ENCODE measurements at regions not wholly inside any gene's neighbourhood (a gene's known extent, or its start where the extent isn't known, plus 50 kb on each side); places are given as distances from the start of the nearest gene placed in this dataset.
"Not testable (repeated sequence)": the region's sequence is repeated elsewhere in the genome, so short reads cannot be mapped to it uniquely, and the experiment has no call there.

DNA sequence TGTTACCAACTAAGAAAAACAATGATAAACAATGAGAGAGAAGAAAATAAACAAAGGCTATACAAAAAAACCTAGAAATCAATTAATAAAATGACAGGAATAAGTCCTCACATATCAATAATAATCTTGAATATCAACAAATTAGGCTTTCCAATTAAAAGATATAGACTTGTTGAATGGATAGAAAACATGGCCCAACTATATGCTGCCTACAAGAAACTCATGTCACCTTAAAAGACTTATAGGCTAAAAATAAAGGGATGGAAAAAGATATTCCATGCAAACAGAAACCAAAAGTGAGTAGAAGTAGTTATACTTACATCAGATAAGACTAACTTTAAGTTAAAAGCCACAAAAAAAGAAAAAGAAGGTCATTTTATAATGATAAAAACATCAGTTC lies 183.9 kb downstream of the MYRFL start:
- Histone ChIP-seq H3K27me3 (ENCODE audit: insufficient read depth, low read length) (no peaks in the 10 kb centered on the region), H3K27ac (ENCODE audit: low read length) (no peak overlapping the region), H3K4me3 (ENCODE audit: low read length) (no peak overlapping the region), H3K36me3 (ENCODE audit: insufficient read depth, low read depth, low read length) (no peaks in the 10 kb centered on the region), H3K9me3 (ENCODE audit: insufficient read depth, low read depth, low read length) (no peaks in the 10 kb centered on the region; the same call in none of the 2 replicates), H3K9ac (ENCODE audit: low read depth, low read length) (no peak overlapping the region), H3K4me1 (ENCODE audit: insufficient read depth, low read length) (no peaks in the 10 kb centered on the region)

DNA sequence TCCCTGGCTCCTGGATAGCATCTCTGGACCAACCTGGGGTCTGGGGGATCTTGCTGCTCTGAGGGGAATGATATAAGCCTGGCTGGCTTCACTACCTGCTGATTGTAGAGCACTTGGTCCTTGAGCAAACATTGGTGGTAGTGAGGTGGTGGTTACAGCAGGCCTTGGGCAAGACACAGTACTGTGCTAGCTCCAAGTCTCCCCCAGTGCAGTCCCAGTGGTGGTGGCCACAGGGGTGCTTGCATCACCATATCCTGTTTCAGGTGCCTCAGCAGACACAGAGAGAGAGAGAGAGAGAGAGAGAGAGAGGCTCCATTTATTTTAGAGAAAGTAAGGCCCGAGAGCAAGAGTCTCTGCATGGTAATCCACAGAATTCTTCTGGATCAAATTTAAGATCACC lies 186.3 kb downstream of the MYRFL start:
- Histone ChIP-seq H3K27ac (ENCODE audit: low read length) (no peak overlapping the region), H3K9ac (ENCODE audit: low read depth, low read length) (no peak overlapping the region), H3K4me3 (ENCODE audit: low read length) (no peak overlapping the region), H3K9me3 (ENCODE audit: insufficient read depth, low read depth, low read length) (no peaks in the 10 kb centered on the region; the same call in none of the 2 replicates), H3K36me3 (ENCODE audit: insufficient read depth, low read depth, low read length) (no peaks in the 10 kb centered on the region), H3K27me3 (ENCODE audit: insufficient read depth, low read length) (no peaks in the 10 kb centered on the region), H3K4me1 (ENCODE audit: insufficient read depth, low read length) (no peaks in the 10 kb centered on the region)

DNA sequence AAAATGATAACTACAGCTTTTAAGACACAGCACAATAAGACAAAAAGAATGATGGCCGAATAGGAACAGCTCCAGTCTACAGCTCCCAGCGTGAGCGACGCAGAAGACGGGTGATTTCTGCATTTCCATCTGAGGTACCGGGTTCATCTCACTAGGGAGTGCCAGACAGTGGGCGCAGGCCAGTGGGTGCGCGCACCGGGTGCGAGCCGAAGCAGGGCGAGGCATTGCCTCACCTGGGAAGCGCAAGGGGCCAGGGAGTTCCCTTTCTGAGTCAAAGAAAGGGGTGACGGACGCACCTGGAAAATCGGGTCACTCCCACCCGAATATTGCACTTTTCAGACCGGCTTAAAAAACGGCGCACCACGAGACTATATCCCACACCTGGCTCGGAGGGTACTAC lies 188.0 kb downstream of the MYRFL start:
- H3K27ac ChIP-seq (ENCODE audit: low read length); H3K9ac ChIP-seq (ENCODE audit: low read depth, low read length): not testable (repeated sequence)

DNA sequence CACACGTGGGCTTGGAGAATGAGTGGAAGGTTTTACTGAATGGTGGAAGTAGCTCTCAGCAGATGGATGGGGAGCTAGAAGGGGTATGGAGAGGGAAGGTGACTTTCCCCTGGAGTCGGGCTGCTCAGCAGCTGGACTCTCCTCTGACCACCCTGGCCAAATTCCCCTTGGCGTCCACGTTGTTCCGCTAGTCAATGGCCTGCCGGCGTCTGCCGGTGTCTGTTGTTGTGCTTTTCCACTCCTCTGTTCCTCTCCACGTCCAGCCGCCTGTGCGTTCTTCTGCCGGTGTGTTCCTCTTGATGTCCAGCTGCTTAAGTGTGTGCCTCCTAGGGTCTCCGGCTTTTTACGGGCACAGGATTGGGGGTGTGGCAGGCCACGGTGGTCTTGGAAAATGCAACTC lies 203.5 kb downstream of the MYRFL start:
- Histone ChIP-seq H3K36me3 (ENCODE audit: insufficient read depth, low read depth, low read length) (no peaks in the 10 kb centered on the region), H3K9me3 (ENCODE audit: insufficient read depth, low read depth, low read length) (no peaks in the 10 kb centered on the region), H3K27ac (ENCODE audit: low read length) (no peak overlapping the region), H3K27me3 (ENCODE audit: insufficient read depth, low read length) (no peaks in the 10 kb centered on the region), H3K4me1 (ENCODE audit: insufficient read depth, low read length) (peaks cover 7% of the 10 kb centered on the region; the same call in 1 of the 2 replicates), H3K4me3 (ENCODE audit: low read length) (no peak overlapping the region), H3K9ac (ENCODE audit: low read depth, low read length) (no peak overlapping the region)

More for the DNA sequence above, 188.0 kb downstream of the MYRFL start:
- H3K4me1 ChIP-seq (ENCODE audit: insufficient read depth, low read length); H3K27me3 ChIP-seq (ENCODE audit: insufficient read depth, low read length); H3K36me3 ChIP-seq (ENCODE audit: insufficient read depth, low read depth, low read length); H3K4me3 ChIP-seq (ENCODE audit: low read length); H3K9me3 ChIP-seq (ENCODE audit: insufficient read depth, low read depth, low read length): not testable (repeated sequence)

DNA sequence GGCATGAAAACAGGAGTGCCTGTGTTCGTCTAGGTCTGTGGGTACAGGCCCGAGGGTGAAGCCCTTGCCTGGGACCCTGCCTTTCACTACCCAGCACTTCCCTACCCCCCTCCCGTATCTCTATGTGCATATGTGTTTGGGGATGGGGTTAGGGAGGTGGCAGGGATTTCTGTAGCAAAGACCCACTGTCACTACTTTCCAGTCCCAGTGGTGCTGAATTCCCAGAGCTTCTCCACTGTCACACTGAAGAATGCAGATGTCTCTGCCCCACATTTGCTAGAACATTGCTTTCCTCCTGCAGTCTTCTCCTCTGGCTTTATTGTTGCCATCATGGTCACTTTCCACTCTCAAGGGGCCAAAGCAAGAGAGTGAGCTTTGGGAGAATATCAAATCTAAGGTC lies 203.9 kb downstream of the MYRFL start:
- H3K36me3 ChIP-seq (ENCODE audit: insufficient read depth, low read depth, low read length), result no peaks in the 10 kb centered on the region
- H3K4me1 ChIP-seq (ENCODE audit: insufficient read depth, low read length), result peaks cover 7% of the 10 kb centered on the region; the same call in 1 of the 2 replicates
- H3K27me3 ChIP-seq (ENCODE audit: insufficient read depth, low read length), result no peaks in the 10 kb centered on the region
- H3K9ac ChIP-seq (ENCODE audit: low read depth, low read length), result no peak overlapping the region
- no peak overlapping the region for H3K4me3 ChIP-seq (ENCODE audit: low read length)
- no peaks in the 10 kb centered on the region for H3K9me3 ChIP-seq (ENCODE audit: insufficient read depth, low read depth, low read length)
- H3K27ac ChIP-seq (ENCODE audit: low read length), result no peak overlapping the region

DNA sequence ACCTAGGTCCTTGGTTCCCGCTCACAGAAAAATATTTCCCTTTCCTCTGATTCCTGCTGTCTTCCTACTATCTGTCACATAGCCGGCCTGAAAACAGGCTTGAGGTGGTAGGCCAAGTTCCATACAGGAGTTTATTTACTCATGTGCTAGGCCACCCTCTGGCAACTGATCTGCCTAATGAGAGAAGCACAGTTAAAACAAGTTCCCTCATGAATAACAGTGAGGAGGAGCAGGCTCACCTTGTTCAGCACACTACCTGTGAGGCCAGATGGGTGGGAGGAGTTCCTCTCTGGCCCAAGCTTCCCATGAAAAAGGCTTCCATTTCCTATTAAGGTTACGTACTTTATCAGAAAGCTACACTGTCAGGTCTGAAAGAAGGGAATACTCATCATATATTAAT lies 206.0 kb downstream of the MYRFL start:
- Histone ChIP-seq H3K27ac (ENCODE audit: low read length) (no peak overlapping the region), H3K4me3 (ENCODE audit: low read length) (no peak overlapping the region), H3K9ac (ENCODE audit: low read depth, low read length) (no peak overlapping the region), H3K36me3 (ENCODE audit: insufficient read depth, low read depth, low read length) (no peaks in the 10 kb centered on the region), H3K4me1 (ENCODE audit: insufficient read depth, low read length) (peaks cover 7% of the 10 kb centered on the region; the same call in 1 of the 2 replicates), H3K9me3 (ENCODE audit: insufficient read depth, low read depth, low read length) (no peaks in the 10 kb centered on the region), H3K27me3 (ENCODE audit: insufficient read depth, low read length) (no peaks in the 10 kb centered on the region)

GRCh38 chr12:70032076-70032475 lies 207.0 kb downstream of the MYRFL start:
- Histone ChIP-seq H3K27ac (ENCODE audit: low read length) (no peak overlapping the region), H3K27me3 (ENCODE audit: insufficient read depth, low read length) (no peaks in the 10 kb centered on the region), H3K9me3 (ENCODE audit: insufficient read depth, low read depth, low read length) (no peaks in the 10 kb centered on the region)

GRCh38 chr12:70033310-70033709 lies 208.3 kb downstream of the MYRFL start:
- H3K4me3 ChIP-seq (ENCODE audit: low read length), result no peak overlapping the region
- no peaks in the 10 kb centered on the region for H3K27me3 ChIP-seq (ENCODE audit: insufficient read depth, low read length)
- peaks cover 7% of the 10 kb centered on the region; the same call in 1 of the 2 replicates for H3K4me1 ChIP-seq (ENCODE audit: insufficient read depth, low read length)
- no peaks in the 10 kb centered on the region for H3K9me3 ChIP-seq (ENCODE audit: insufficient read depth, low read depth, low read length)
- H3K27ac ChIP-seq (ENCODE audit: low read length), result no peak overlapping the region
- H3K9ac ChIP-seq (ENCODE audit: low read depth, low read length), result no peak overlapping the region
- no peaks in the 10 kb centered on the region for H3K36me3 ChIP-seq (ENCODE audit: insufficient read depth, low read depth, low read length)

More at GRCh38 chr12:70032076-70032475, 207.0 kb downstream of the MYRFL start:
- no peaks in the 10 kb centered on the region for H3K36me3 ChIP-seq (ENCODE audit: insufficient read depth, low read depth, low read length)
- no peak overlapping the region for H3K4me3 ChIP-seq (ENCODE audit: low read length)
- H3K4me1 ChIP-seq (ENCODE audit: insufficient read depth, low read length), result peaks cover 7% of the 10 kb centered on the region; the same call in 1 of the 2 replicates
- H3K9ac ChIP-seq (ENCODE audit: low read depth, low read length), result no peak overlapping the region

DNA sequence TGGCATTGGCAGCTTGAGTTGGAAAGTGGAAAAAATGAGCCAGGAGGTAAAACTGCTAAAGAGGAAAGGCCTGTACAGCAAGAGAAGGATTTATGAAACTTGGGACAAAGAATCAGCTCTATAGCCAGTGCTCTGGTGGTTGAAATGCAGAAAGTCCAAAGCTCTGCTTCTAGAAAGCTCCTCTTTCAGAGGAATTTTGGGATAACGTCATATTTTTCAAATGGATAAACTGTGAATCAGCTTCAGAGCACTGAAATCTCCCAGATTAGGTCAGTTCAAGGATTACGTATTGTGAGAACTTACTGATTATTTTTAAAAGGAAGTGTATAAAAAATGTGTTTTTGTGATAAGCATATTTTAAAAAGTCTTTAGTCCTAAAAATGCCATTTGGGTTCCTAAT lies 203.1 kb upstream of the CNOT2 start:
- Histone ChIP-seq H3K4me1 (ENCODE audit: insufficient read depth, low read length) (no peaks in the 10 kb centered on the region; the same call in 1 of the 2 replicates), H3K27me3 (ENCODE audit: insufficient read depth, low read length) (no peaks in the 10 kb centered on the region), H3K9ac (ENCODE audit: low read depth, low read length) (no peak overlapping the region), H3K36me3 (ENCODE audit: insufficient read depth, low read depth, low read length) (no peaks in the 10 kb centered on the region), H3K4me3 (ENCODE audit: low read length) (no peak overlapping the region), H3K27ac (ENCODE audit: low read length) (no peak overlapping the region), H3K9me3 (ENCODE audit: insufficient read depth, low read depth, low read length) (no peaks in the 10 kb centered on the region)

GRCh38 chr12:70042675-70043074 lies 200.6 kb upstream of the CNOT2 start:
- Histone ChIP-seq H3K27me3 (ENCODE audit: insufficient read depth, low read length) (no peaks in the 10 kb centered on the region), H3K4me3 (ENCODE audit: low read length) (no peak overlapping the region), H3K9ac (ENCODE audit: low read depth, low read length) (no peak overlapping the region), H3K9me3 (ENCODE audit: insufficient read depth, low read depth, low read length) (no peaks in the 10 kb centered on the region), H3K27ac (ENCODE audit: low read length) (no peak overlapping the region), H3K4me1 (ENCODE audit: insufficient read depth, low read length) (no peaks in the 10 kb centered on the region; the same call in 1 of the 2 replicates), H3K36me3 (ENCODE audit: insufficient read depth, low read depth, low read length) (no peaks in the 10 kb centered on the region)

- Histone ChIP-seq H3K36me3 (ENCODE audit: insufficient read depth, low read depth, low read length) (no peaks in the 10 kb centered on the region), H3K4me3 (ENCODE audit: low read length) (no peak overlapping the region), H3K4me1 (ENCODE audit: insufficient read depth, low read length) (no peaks in the 10 kb centered on the region; the same call in 1 of the 2 replicates), H3K9me3 (ENCODE audit: insufficient read depth, low read depth, low read length) (no peaks in the 10 kb centered on the region), H3K27me3 (ENCODE audit: insufficient read depth, low read length) (no peaks in the 10 kb centered on the region), H3K9ac (ENCODE audit: low read depth, low read length) (no peak overlapping the region), H3K27ac (ENCODE audit: low read length) (no peak overlapping the region)
Measured at GRCh38 chr12:70043490-70044138, 199.6 kb upstream of the CNOT2 start.

DNA sequence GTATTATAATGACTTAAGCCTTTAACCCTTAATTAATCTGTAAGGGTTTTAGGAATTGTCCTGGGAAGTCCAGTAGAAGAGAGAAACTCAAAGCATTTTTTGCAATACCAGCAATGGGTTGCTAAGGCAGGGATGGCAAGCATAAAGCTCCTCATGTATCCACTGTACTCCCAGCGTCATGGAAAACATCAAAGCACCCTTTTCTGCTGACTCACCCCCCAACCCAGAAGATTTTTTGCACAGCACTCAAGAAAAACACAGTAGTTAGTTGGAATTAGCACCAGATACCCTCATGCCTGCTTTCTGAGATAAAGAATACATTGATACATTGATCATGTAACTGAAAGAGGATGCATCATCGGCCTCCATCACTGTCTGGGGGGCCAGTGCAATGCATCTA lies 199.1 kb upstream of the CNOT2 start:
- Histone ChIP-seq H3K36me3 (ENCODE audit: insufficient read depth, low read depth, low read length) (no peaks in the 10 kb centered on the region), H3K27ac (ENCODE audit: low read length) (no peak overlapping the region), H3K9ac (ENCODE audit: low read depth, low read length) (no peak overlapping the region), H3K9me3 (ENCODE audit: insufficient read depth, low read depth, low read length) (no peaks in the 10 kb centered on the region), H3K4me1 (ENCODE audit: insufficient read depth, low read length) (no peaks in the 10 kb centered on the region; the same call in 1 of the 2 replicates), H3K27me3 (ENCODE audit: insufficient read depth, low read length) (no peaks in the 10 kb centered on the region), H3K4me3 (ENCODE audit: low read length) (no peak overlapping the region)
